ENCODE measurements at regions not wholly inside any gene's neighbourhood (a gene's known extent, or its start where the extent isn't known, plus 50 kb on each side); places are given as distances from the start of the nearest gene placed in this dataset.

DNA sequence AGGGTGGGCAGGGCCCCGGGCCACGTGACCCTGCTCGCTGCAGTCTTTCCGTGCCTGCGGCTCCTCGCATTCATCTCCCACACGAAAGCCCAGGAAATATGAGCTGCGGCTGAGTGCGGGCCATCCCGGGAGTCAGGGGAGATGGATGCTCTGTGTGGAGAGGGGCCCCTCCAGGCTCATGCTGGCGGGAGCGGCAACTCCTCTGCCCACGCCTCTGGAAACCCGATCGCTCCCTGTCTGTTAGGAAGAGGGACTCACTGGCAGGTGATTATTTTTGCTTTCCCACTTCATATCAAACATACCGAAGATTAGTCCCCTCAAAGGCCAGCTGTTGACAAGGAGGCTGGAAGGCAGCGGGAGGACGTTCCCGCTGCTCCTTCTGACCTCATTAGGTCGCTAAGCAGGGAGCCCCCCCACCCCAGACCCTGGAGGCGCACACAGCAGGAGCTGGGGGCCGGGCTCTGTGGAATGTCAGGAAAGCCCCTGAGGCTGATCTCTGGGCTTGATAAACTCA is 228.5 kb downstream of the FOXL1 start:
- no peak for DNase-seq (ENCODE audit: low read depth)

GRCh38 chr16:86808863-86809444 is 230.6 kb downstream of the FOXL1 start:
- DNase-seq (ENCODE audit: low read depth) = no peak

DNA sequence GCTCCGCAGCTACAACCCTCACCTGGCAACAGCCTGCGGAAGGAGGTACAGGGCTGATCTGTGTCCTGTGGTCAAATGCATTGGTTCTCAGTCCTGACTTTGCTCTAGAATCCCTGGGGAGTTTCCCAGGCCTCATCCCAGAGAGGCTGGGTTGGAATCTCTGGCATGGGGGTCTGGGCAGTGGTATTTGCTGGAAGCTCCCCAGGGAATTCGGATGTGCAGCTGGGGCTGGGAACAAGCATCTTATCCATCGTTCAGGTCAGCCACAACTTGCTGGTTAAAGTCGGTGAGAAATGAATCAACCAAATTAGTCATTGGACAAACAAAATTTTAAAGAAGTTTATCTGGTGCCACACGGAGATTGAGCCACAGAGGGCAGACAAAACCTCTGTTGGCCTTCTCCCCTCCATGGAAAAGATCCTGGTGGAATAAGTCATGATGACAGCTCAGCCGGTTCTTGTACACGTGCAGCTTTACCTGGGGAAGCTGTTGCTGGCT is 231.2 kb downstream of the FOXL1 start:
- peak; percentile 71 for DNase-seq (ENCODE audit: low read depth)

GRCh38 chr16:86810062-86810461 is 231.7 kb downstream of the FOXL1 start:
- DNase-seq (ENCODE audit: low read depth) = no peak

DNA sequence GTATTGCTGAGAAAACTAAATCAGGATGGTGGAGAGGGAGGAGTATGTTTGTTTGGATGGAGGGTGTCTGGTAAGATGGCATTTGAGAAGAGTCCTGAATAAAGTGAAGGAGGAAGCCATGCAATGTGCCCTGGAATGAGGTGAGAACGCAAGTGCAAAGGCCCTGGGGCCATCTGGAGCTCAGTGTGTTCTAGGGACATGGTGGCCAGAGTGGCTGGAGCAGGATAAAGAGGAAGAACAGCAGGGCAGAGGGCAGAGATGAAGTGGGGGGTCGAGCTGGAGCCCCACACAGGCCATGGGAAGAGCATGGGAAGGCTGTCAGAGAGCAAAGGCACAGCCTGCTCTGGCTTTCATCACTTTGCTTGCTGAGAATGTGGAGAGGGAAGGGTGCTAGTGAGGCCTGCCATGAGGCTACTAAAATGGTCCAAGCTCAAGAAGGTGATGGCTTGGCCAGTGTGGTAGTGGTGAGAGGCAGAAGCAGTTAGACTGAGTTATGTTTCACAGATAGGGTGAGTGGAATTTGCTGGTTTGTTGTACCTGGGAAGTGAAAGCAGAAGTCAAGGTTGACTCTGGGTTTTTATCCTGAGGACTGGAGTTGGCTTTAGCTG is 234.1 kb downstream of the FOXL1 start:
- DNase-seq (ENCODE audit: low read depth) = no peak

GRCh38 chr16:86814256-86814655 is 235.9 kb downstream of the FOXL1 start:
- DNase-seq (ENCODE audit: low read depth) = no peak

DNA sequence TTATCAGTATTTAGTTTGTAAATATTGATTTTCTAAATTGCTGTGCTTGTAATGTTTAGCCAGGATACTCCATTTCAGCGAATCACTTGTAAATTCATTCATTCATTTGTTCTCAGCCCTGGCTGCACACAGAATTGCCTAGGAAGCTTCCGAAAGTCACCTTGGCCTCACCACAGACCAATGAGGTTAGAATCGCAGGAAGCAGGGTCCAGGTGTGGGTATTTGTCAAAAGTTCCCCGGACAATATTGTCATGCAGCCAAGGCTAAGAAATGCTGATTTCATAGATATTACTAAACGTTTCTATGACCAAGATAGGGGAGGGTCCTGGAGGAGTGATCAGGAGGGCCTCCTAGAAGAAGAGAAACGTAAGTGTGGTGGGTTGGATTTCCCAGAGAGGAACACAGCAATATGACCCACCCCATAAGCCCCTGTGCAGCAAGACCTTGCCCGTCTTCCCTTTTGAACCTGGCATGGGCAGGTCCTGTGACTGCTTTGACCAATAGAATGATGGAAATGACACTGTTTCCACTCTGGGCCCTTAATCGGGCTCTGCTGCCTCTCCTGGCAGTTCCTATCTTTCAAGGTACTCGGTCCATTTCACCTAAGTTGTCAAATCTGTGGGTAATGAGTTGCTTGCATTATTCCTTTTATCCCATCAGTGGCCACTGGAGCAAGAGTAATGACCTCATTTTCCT is 238.7 kb downstream of the FOXL1 start:
- no peak for DNase-seq (ENCODE audit: low read depth)

- no peak for DNase-seq (ENCODE audit: low read depth)
Measured at GRCh38 chr16:86818671-86819532, 240.6 kb downstream of the FOXL1 start.

GRCh38 chr16:86819533-86819892 is 241.2 kb downstream of the FOXL1 start:
- peak; percentile 22 for DNase-seq (ENCODE audit: low read depth)

GRCh38 chr16:86821895-86822294 is 243.5 kb downstream of the FOXL1 start:
- no peak for DNase-seq (ENCODE audit: low read depth)

DNA sequence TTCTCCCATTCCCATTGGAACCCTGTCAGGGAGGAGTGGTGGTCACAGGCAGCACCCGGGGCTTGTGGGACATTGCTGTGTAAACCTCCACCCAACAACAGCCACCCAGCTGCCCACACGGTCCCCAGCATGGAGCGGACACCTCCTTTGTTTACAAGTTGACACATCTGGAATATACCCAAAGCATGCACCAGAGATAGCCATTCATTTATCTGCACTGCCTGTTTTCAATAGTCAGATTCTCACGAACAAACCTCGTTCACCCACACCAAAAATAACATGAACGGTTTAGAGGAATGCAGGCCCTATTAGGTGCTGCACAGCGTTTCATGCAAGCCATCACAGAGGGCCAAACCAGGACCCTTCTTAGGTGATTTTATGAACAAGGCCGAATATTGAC is 244.8 kb downstream of the FOXL1 start:
- no peak for DNase-seq (ENCODE audit: low read depth)

DNA sequence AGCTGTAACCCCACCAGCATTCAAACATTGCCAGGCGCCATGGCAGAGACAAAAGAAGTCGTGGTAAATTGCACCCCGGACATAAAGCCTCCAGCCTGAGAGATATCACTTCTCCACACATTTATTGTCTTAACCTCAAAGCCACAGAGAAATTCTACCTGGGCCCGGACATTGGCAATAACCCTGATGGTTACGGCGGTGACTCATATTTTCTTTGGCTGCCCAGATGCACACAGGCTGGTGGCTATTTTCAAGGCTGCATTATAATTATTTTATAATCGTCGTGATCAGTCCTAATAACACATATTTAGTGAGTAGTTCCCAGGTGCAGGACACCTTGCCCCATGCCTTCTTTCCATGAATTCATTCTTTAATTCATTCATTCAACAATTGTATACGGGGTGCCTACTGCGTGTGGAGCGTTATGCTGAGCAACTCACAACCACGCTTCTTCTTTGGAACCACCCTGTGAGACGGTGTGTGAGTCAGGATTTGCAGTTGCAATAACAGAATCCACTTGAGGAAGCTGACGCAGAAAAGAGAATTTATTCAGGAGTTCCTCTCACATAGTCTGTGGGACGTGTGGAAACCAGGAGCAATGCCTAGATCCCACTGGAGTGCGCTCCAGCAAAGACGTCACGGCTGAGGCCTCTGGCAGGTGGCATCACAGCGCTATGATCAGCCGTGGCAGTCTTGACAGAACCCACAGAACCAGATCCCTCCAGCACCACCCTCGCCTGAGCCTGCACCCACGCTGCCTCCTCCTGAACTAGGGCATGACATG is 245.7 kb downstream of the FOXL1 start:
- DNase-seq (ENCODE audit: low read depth) = peak; percentile 87

DNA sequence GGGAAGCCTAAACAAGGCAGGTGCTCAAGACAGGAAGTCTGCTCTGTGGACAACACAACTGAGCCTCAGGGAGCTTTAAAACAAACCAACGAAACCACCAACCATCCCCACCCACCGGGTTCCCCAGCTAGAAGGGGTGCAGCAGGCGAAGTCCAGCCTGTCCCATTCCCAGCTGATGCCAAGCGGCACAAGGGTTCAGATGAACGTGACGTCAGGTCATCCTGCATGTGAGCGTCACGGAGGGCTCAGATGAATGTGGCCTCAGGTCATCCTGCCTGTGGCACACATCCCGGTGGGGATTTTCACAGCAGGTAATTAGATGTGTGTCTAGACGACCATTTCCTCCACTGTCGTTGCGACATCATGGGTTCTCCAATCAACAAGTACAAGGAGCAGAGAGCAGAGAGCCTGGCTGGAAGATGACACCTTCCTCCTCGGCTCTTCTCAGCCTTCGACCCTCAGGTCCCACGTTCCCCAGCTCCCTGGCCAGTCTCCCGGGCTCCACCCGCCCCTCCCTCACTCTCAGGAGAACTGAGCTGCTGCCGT is 246.5 kb downstream of the FOXL1 start:
- DNase-seq (ENCODE audit: low read depth) = no peak

- no peak for DNase-seq (ENCODE audit: low read depth)
Measured at GRCh38 chr16:86825631-86826030, 247.3 kb downstream of the FOXL1 start.

DNA sequence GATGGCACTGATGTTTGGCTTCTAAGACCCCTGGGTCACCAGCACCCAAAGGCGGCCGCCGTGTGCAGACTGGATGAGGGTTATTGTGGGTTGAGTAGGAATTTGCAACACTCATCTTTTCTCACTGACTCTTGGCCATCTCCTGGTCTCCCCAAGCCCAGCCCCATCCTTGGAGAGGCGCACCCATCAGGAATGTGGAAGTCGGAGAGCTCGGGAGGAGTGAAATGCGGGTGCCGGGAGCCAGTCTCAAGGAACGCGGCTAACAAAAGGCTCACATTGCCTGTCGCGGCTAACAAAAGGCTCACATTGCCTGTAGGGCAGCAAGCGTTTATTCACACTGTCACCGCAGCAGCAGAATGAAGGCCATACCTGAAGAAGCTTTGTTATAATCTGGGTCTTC is 248.6 kb downstream of the FOXL1 start:
- no peak for DNase-seq (ENCODE audit: low read depth)

GRCh38 chr16:86827521-86827920 is 249.2 kb downstream of the FOXL1 start:
- DNase-seq (ENCODE audit: low read depth) = no peak

- no peak for DNase-seq (ENCODE audit: low read depth)
Measured at GRCh38 chr16:86828202-86828601, 249.9 kb downstream of the FOXL1 start.

- no peak for DNase-seq (ENCODE audit: low read depth)
Measured at GRCh38 chr16:86828653-86829052, 250.3 kb downstream of the FOXL1 start.

- DNase-seq (ENCODE audit: low read depth) = no peak
Measured at GRCh38 chr16:86831366-86831765, 253.0 kb downstream of the FOXL1 start.

GRCh38 chr16:86833136-86833535 is 254.8 kb downstream of the FOXL1 start:
- no peak for DNase-seq (ENCODE audit: low read depth)

GRCh38 chr16:86834451-86835035 is 256.2 kb downstream of the FOXL1 start:
- peak; percentile 52 for DNase-seq (ENCODE audit: low read depth)

Data from ELR (cell line).